Putamen (tissue), 1 donor: ENCODE measurements at regions not wholly inside any gene's neighbourhood (a gene's known extent, or its start where the extent isn't known, plus 50 kb on each side); places are given as distances from the start of the nearest gene placed in this dataset.
"Not testable (repeated sequence)": the region's sequence is repeated elsewhere in the genome, so short reads cannot be mapped to it uniquely, and the experiment has no call there.

Experiments used
- DNase-seq: peaks from one replicate; pipeline ENCODE4 v3.0.0-alpha.2; 2016; ENCODE audit warnings: low spot score

- not testable (repeated sequence) for DNase-seq
Measured at GRCh38 chr1:157255891-157256290, 117.7 kb upstream of the ETV3 start.

DNA sequence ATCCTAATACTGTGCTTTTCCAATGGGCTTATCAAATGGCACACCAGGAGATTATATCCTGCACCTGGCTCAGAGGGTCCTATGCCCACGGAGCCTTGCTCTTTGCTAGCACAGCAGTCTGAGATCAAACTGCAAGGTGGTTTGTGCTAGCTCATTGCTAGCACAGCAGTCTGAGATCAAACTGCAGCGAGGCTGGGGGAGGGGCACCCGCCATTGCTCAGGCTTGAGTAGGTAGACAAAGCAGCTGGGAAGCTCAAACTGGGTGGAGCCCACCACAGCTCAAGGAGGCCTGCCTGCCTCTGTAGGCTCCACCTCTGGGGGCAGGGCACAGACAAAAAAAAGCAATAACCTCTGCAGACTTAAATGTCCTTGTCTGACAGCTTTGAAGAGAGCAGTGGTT, 116.0 kb upstream of the ETV3 start:
- DNase-seq = not testable (repeated sequence)

- DNase-seq = no peak
Measured at GRCh38 chr1:157252473-157252872, 114.3 kb upstream of the ETV3 start.

GRCh38 chr1:157249739-157250138, 111.5 kb upstream of the ETV3 start:
- DNase-seq = no peak

DNA sequence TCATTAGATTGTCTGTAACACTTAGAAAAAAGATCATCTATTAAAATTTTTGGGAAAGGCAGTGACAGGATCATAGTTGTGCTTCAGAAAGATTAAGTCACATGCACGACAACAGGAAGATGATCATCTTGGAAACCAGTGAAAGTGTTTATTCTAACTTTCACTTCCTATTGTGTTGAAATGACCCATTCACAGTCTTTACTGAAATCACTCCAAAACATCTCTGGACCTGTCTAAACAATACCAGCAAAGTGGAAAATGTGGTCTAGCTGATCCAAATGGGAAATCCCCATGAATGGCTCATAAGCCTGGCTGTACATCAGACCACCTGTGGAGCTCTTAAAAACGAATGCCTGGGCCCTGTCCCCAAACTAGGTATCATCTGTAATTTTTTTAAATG, 111.1 kb upstream of the ETV3 start:
- DNase-seq = no peak

DNA sequence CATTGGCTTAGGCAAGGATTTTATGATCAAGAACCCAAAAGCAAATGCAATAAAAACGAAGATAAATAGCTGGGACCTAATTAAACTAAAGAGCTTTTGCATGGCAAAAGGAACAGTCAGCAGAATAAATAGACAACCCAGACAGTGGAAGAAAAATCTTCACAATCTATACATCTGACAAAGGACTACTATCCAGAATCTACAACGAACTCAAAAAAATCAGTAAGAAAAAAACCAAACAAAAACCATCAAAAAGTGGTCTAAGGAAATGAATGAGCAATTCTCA, 109.5 kb upstream of the ETV3 start:
- DNase-seq = not testable (repeated sequence)

DNA sequence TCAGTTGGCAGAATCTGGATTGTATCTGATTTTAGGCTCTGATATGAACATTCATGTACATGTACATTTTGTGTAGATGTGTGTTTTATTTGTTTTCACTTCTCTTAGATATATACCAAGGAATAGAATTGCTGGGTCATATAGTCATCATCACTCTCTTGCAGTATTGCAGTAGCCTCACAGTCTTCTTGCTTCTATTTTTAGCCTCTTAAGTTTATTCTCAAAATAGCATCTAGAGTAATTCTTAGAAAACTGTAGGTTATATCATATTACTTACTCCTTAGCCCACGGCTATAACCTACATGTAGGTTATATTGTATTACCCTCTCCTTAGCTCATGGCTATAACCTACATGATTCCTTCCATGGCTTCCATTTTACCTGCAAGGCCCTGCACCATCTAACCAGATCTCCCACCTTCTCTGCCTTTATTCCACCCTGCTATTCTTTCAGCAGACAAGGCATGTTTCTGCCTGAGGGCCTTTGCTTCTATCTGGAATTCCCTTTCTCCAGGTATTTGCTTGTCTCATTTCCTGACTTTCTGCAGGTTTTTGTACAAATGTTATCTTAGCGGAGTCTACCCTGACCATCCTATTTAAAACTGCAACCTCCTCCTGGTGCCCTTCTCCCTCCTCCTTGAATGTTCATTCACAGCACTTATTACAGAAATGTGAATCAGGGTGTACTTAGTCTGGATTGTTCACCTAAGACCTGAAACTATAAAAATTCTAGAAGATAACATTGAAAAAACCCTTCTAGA, 109.0 kb upstream of the ETV3 start:
- DNase-seq = no peak

DNA sequence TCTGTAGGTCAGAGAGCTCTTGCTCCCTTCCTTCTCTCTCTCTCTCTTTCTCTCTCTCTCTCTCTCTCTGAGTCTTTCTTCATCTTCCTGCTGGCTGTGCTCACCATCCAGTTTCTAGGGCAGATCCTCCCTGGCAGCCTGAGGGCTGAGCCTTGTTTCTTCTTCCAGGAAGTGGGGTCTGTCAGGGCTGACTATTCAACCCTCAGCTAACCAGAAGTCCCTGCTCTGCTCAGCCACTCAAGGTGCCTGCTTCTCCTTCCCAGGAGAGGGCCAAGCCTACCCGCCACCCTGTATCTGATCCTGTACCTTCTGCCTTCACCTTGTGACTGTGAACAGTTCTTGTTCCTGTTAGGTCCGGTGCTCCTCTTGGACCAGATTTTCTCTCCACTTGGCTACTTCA, 107.6 kb upstream of the ETV3 start:
- no peak for DNase-seq

DNA sequence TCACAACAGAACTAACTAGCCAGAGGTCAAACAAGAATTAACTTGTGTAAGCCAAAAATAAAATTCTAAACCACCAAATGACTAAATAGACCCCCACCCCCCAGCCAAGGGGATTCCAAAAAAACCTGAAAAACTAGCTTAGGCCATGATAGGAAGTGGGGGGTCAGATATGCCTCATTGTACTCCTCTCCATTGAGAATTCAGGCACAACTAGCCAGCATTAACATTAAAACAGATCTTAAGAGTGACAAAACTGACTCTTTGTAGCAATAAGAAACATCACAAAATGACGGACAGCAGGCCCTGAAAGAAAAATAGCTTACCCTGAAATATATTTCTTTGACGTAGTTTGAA, 103.0 kb upstream of the ETV3 start:
- no peak for DNase-seq

GRCh38 chr1:157240495-157241184, 102.4 kb upstream of the ETV3 start:
- DNase-seq = no peak

GRCh38 chr1:157239936-157240335, 101.7 kb upstream of the ETV3 start:
- no peak for DNase-seq

DNA sequence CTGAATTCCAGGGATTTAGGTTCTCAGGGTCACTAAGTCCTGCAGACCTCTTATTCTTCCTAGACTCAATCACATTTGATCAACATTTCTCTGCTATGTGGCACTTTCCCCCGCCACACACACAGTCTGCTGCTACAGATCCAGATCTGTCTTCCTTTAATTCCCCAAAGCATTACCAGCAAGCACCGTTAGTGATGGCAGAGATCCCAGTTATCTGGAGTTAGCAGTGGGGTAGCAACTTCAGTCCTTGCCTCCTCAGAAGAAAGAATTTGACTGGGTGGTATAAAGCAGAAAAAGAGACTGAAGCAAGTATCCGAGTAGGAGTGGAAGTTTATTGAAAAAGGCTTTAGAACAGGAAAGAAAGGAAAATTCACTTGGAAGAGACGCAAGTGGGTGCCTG, 100.4 kb upstream of the ETV3 start:
- DNase-seq = no peak

DNA sequence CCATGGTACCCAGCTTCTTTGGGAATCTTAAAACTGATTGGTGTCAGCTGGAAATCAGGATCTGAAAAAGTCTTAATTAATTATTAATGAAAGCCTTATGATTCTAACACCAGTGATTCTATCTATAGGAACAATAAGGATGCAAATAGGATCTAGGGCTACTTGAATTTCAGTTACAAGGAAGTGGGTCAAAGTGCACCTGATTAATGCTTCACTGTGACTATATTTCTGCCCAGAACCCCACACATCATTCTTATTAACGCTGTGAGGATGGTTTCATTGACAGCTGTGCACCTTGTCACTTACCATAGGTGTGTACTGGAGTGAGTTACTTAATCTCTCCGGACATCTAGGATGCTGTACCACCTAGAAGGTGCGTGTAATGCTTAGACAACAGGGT, 99.8 kb upstream of the ETV3 start:
- DNase-seq = no peak

GRCh38 chr1:157237522-157237921, 99.3 kb upstream of the ETV3 start:
- DNase-seq = no peak

DNA sequence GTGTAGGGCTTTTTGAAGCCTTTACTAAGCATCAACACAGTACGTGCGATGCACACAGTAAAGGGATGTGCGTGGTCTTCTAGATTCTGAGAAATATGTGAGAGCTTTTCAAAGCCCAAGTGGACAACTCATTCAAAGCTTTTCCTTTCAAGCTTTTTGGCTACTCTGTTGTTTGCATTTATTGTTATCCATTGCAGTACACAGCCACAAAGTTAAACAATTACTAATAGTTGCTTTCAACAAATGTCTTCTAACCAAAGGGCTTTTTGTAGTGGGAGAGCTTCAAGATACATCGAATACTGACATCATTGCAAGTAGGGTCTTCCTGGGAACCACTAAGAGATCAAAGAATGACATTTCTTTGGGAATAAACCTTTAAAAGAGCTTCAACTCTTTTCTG, 97.9 kb upstream of the ETV3 start:
- no peak for DNase-seq

GRCh38 chr1:157235307-157235706, 97.1 kb upstream of the ETV3 start:
- DNase-seq = no peak

DNA sequence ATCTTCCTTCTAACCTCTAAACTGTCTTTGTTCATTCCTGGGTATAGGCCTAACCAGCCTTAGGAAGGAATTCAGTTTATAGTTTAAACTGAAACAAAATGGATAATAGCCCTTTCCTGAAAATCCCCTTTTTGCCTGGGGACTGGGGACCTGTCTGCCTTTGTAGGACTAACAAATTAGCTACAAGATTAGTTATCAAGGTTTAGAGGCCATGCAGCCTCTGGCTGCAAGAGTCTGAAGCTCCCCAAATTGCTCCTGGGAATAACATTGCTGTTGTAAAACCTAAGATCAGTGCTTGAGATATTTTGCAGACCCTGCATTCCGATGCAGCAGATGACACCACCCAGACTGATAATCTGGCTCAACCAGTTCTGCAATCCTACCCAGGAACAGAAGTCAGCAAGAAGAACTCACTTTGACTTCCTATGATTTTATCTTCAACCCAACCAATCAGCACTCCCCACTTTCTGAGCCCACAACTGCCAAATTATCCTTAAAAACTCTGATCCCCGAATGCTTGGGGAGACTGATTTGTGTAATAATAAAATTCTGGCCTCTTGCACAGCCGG, 96.6 kb upstream of the ETV3 start:
- no peak for DNase-seq

DNA sequence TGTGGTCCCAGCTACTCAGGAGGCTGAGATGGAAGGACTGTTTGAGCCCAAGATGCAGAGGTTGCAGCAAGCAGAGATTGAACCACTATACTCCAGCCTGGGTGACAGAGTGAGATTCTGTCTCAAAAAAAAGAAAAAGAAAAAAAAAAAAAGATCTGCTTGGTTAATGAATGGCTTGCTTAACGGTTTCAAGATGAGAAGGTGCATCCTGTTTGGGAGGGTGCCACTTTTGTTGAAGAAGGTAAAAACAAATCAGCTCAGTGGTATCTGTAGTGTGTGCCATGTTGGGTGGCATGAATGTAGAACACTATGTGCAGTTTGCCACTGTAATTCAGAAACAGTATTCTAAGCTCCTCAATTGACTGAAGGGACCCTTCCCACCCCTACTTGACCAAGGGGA, 94.9 kb upstream of the ETV3 start:
- no peak for DNase-seq

- no peak for DNase-seq
Measured at GRCh38 chr1:157231846-157232525, 93.8 kb upstream of the ETV3 start.

GRCh38 chr1:157230500-157230899, 92.3 kb upstream of the ETV3 start:
- DNase-seq = no peak

DNA sequence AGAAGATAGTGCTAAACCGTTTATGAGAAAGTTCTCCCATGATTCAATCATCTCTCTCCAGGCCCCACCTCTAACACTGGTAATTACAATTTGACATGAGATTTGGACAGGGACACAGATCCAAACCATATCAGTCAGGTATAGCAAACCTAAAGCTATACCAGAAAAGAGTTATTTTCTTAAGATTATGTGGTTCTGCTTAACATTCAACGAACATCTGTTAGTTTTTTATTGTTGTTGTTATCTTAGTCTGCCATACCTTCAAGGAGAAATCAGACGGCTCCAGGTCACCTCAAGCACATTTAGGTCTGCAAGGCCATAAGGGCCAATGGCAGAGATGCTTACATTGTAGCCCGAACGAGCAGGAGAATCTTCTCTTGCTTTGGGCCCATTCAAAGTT, 89.5 kb upstream of the ETV3 start:
- no peak for DNase-seq

DNA sequence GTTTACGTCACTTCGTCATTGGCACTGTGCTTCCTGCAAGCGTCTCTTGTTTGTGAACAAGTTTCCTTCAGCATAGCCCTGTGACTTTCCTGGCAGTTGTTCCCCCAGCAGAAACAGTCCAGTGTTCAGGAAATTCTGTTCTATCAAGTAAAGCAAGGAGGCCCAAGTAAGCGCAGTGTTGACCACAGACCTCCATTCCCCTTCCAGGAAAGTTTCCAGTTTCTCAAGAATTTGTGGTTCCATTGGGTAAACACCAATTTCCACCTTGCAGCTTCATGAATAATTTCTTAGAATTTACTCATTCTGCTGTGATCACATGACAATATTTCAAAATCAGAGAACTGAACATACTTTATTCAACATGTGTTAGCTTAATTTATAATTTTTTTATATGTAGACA, 88.5 kb upstream of the ETV3 start:
- no peak for DNase-seq

DNA sequence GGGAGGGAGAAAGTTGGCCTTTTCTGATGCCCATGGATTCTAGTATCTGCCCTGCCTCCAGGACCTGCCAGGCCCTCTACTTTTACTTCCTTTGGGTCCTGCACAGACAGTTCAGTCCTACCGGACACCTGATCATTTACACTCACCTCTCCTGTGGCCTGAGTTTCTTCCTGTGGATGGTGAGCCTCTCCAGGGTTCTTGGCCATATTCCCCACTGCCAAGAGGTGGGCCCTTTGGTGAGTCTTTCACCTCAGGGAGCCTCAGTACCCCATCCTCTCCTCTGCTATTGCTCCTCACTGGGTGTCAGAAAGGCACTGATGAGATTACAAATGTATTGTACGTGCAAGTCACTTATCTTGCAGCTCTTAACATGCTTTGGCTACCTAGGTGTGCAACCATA, 81.4 kb upstream of the ETV3 start:
- no peak for DNase-seq
